Ishikawa (cell line): ENCODE measurements at regions not wholly inside any gene's neighbourhood (a gene's known extent, or its start where the extent isn't known, plus 50 kb on each side); places are given as distances from the start of the nearest gene placed in this dataset.

Experiments used
- CEBPB ChIP-seq: IDR thresholded peaks from 2 replicates; pipeline ENCODE4 v1.6.1; 2012
- CREB1 ChIP-seq: IDR thresholded peaks from 2 replicates; pipeline ENCODE4 v1.6.1; 2012; ENCODE audit warnings: low read depth
- EGR1 ChIP-seq: IDR thresholded peaks from 2 replicates; pipeline ENCODE4 v1.6.1; 2012
- EP300 ChIP-seq: IDR thresholded peaks from 2 replicates; pipeline ENCODE4 v1.6.1; 2012; ENCODE audit warnings: borderline replicate concordance
- FOXM1 ChIP-seq: IDR thresholded peaks from 2 replicates; pipeline ENCODE4 v1.6.1; 2012; ENCODE audit warnings: low read depth, borderline replicate concordance
- NFIC ChIP-seq: IDR thresholded peaks from 2 replicates; pipeline ENCODE4 v1.6.1; 2012
- RAD21 ChIP-seq: IDR thresholded peaks from 2 replicates; pipeline ENCODE4 v1.6.1; 2012; ENCODE audit warnings: low read depth
- TAF1 ChIP-seq: IDR thresholded peaks from 2 replicates; pipeline ENCODE4 v1.6.1; 2012; ENCODE audit warnings: low read depth, mild to moderate bottlenecking
- TCF12 ChIP-seq: IDR thresholded peaks from 2 replicates; pipeline ENCODE4 v1.6.1; 2012; ENCODE audit warnings: low read depth
- TEAD4 ChIP-seq: IDR thresholded peaks from 2 replicates; pipeline ENCODE4 v1.6.1; 2012
- YY1 ChIP-seq: IDR thresholded peaks from 2 replicates; pipeline ENCODE4 v1.6.1; 2012; ENCODE audit warnings: low read depth
- ZBTB7A ChIP-seq: IDR thresholded peaks from 2 replicates; pipeline ENCODE4 v1.6.1; 2012; ENCODE audit warnings: low read depth
- TF ChIP-seq, protein P1 (sequence below): IDR thresholded peaks from 2 replicates; pipeline ENCODE4 v1.6.1; 2012
- TF ChIP-seq, protein P2 (sequence below): IDR thresholded peaks from 2 replicates; pipeline ENCODE4 v1.6.1; 2012
- TF ChIP-seq, protein P3 (sequence below): IDR thresholded peaks from 2 replicates; pipeline ENCODE4 v1.6.1; 2012; ENCODE audit warnings: low read depth, mild to moderate bottlenecking

DNA sequence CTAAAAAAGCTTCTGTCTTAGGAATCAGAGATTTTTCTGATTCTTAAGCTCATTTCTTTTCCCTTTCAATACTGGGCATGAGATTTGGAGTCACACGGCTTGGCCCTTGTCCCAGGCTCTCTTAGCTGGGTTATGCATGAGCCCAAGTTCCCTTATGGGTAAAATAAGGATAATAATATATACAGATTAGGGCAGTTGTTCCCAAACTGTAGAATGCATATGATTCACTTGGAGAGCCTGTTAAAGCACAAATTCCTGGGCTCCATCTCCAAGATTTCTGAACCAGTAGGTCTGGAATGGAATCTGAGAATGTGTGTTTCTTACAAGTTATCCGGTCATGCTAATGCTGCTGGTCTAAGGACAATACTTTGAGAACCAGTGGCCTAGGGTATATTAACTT, 154.0 kb downstream of the REEP3 start:
- TF ChIP-seq, protein P1, sequence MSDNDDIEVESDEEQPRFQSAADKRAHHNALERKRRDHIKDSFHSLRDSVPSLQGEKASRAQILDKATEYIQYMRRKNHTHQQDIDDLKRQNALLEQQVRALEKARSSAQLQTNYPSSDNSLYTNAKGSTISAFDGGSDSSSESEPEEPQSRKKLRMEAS: no peak
- TF ChIP-seq TAF1: no peak
- no peak for TF ChIP-seq NFIC
- no peak for TF ChIP-seq EGR1
- no peak for TF ChIP-seq YY1
- TF ChIP-seq RAD21: no peak

DNA sequence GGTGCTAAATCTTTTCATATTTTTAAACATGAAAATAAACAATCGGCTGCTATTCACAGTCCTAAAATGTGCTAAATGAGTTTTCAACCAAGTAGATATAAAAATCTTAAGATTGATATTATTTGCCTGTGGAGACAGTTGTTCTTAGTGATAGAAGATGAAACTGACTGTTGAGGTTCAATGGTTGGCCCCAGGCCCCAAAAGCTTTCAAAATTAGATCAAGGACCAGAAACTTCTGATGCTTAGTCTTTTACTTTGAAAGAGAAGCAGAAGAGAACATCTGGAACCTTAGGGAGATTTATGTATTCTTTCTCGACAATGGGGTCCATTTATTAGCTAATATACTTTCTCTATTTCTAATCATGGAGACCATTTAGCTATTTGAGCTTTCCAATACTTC, 155.8 kb downstream of the REEP3 start:
- TF ChIP-seq TAF1: no peak
- TF ChIP-seq, protein P2, sequence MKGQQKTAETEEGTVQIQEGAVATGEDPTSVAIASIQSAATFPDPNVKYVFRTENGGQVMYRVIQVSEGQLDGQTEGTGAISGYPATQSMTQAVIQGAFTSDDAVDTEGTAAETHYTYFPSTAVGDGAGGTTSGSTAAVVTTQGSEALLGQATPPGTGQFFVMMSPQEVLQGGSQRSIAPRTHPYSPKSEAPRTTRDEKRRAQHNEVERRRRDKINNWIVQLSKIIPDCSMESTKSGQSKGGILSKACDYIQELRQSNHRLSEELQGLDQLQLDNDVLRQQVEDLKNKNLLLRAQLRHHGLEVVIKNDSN: no peak
- no peak for TF ChIP-seq RAD21
- no peak for TF ChIP-seq CREB1
- TF ChIP-seq, protein P1: no peak
- TF ChIP-seq NFIC: no peak
- no peak for TF ChIP-seq EP300
- no peak for TF ChIP-seq CEBPB
- TF ChIP-seq, protein P3, sequence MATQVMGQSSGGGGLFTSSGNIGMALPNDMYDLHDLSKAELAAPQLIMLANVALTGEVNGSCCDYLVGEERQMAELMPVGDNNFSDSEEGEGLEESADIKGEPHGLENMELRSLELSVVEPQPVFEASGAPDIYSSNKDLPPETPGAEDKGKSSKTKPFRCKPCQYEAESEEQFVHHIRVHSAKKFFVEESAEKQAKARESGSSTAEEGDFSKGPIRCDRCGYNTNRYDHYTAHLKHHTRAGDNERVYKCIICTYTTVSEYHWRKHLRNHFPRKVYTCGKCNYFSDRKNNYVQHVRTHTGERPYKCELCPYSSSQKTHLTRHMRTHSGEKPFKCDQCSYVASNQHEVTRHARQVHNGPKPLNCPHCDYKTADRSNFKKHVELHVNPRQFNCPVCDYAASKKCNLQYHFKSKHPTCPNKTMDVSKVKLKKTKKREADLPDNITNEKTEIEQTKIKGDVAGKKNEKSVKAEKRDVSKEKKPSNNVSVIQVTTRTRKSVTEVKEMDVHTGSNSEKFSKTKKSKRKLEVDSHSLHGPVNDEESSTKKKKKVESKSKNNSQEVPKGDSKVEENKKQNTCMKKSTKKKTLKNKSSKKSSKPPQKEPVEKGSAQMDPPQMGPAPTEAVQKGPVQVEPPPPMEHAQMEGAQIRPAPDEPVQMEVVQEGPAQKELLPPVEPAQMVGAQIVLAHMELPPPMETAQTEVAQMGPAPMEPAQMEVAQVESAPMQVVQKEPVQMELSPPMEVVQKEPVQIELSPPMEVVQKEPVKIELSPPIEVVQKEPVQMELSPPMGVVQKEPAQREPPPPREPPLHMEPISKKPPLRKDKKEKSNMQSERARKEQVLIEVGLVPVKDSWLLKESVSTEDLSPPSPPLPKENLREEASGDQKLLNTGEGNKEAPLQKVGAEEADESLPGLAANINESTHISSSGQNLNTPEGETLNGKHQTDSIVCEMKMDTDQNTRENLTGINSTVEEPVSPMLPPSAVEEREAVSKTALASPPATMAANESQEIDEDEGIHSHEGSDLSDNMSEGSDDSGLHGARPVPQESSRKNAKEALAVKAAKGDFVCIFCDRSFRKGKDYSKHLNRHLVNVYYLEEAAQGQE: no peak
- TF ChIP-seq FOXM1: no peak
- TF ChIP-seq YY1: no peak
- no peak for TF ChIP-seq ZBTB7A
- TF ChIP-seq TCF12: no peak
- no peak for TF ChIP-seq TEAD4
- no peak for TF ChIP-seq EGR1

DNA sequence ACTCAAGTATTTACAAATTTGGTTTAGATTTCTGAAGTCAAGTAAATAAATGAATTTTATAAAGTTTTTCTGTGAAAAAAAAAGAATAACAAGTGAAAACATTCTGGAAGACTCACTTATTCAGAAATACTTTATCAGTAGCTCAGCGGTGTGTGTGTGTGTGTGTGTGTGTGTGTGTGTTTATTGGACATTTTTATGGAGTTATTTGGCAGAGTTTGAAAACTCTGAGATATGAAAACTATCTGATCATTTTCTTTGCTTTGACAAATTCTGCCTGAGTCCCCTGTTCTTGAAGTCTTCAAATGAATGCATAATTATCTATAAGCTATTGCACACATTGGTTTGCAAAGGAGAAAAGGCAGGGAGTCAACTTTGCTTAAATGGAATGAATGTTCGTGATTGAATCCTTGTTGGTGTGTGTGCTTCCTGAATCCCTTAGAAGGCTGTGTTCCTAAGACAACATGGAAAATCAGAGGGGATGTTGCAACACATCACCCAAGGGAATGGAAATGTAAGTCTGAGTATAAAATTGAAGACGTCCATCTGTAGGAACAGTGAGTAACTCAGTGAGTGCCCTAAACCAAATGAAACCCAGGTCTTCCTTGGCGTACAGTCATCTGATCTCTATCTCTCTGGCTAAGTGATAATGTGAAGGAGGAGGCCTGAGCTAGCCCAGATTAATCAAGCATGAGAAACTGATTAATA, 160.9 kb downstream of the REEP3 start:
- TF ChIP-seq, protein P2: no peak
- TF ChIP-seq YY1 (no peak), CEBPB (0 out of 2 replicates have a peak, but pooled peaks have one; percentile 25)

- TF ChIP-seq YY1 (no peak), TCF12 (no peak), CREB1 (no peak), TEAD4 (no peak), CEBPB (no peak), TAF1 (no peak), NFIC (no peak), EGR1 (no peak), ZBTB7A (no peak), FOXM1 (no peak), RAD21 (no peak), EP300 (no peak)
- TF ChIP-seq, protein P2: no peak
- TF ChIP-seq, protein P3: no peak
- TF ChIP-seq, protein P1: no peak
Observed at GRCh38 chr10:63683223-63683622, 162.0 kb downstream of the REEP3 start.

DNA sequence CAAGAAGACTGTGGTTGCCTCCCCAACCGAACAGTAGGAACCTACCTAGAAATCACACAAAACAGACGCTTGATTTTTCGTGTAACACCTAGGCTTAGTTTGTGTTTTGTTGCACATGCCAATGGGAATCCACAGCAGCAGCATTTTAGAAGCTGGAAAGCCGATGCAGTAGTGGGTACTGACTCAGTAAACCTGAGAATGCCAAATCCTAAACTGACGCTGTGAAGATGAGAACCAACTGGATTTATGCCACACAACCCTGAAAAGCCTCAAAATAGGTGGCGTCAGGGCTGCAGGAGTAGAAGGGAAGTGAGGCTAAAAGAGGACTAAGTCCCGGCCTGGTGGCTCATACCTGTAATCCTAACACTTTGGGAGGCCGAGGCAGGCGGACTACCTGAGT, 162.5 kb downstream of the REEP3 start:
- TF ChIP-seq NFIC (no peak), CEBPB (no peak), CREB1 (no peak), TEAD4 (no peak), YY1 (no peak), EGR1 (no peak), FOXM1 (no peak), ZBTB7A (no peak), TAF1 (no peak), RAD21 (no peak), TCF12 (no peak)
- TF ChIP-seq, protein P1: no peak
- TF ChIP-seq, protein P3: no peak
- TF ChIP-seq, protein P2: no peak
